Neuronal stem cell (in vitro differentiated cells): ENCODE measurements at regions not wholly inside any gene's neighbourhood (a gene's known extent, or its start where the extent isn't known, plus 50 kb on each side); places are given as distances from the start of the nearest gene placed in this dataset.

ENCODE experiments used
- DNase-seq: peaks from one replicate; pipeline ENCODE4 v3.0.0-alpha.2; 2013; ENCODE audit warnings: low spot score
- H2AFZ ChIP-seq: one replicate; pipeline ENCODE4 v1.6.1; 2013; ENCODE audit warnings: mild to moderate bottlenecking, low read length, inconsistent platforms
- H2AK5ac ChIP-seq: 2 replicates; pipeline ENCODE4 v1.6.1; 2013; ENCODE audit warnings: low read depth, mild to moderate bottlenecking, inconsistent platforms, low read length, moderate library complexity, mixed read lengths
- H2BK120ac ChIP-seq: 2 replicates; pipeline ENCODE4 v1.6.1; 2013; ENCODE audit warnings: low read depth, mild to moderate bottlenecking, inconsistent platforms, low read length, moderate library complexity, mixed read lengths
- H2BK12ac ChIP-seq: one replicate; pipeline ENCODE4 v1.6.1; 2013; ENCODE audit warnings: low read length, inconsistent platforms
- H2BK15ac ChIP-seq: 2 replicates; pipeline ENCODE4 v1.6.1; 2013; ENCODE audit warnings: mild to moderate bottlenecking, low read length, inconsistent platforms, mixed read lengths
- H2BK5ac ChIP-seq: one replicate; pipeline ENCODE4 v1.6.1; 2013; ENCODE audit warnings: inconsistent platforms, mild to moderate bottlenecking, low read length, moderate library complexity
- H3K14ac ChIP-seq: one replicate; pipeline ENCODE4 v1.6.1; 2013; ENCODE audit warnings: low read length, inconsistent platforms
- H3K18ac ChIP-seq: 2 replicates; pipeline ENCODE4 v1.6.1; 2013; ENCODE audit warnings: low read length, inconsistent platforms
- H3K23ac ChIP-seq: 2 replicates; pipeline ENCODE4 v1.6.1; 2013; ENCODE audit warnings: low read depth, mild to moderate bottlenecking, mixed read lengths, low read length, inconsistent platforms; ENCODE audit not compliant: poor library complexity
- H3K27ac ChIP-seq: replicated peaks from 3 replicates; pipeline ENCODE4 v1.5.1; 2013; ENCODE audit warnings: low read length, inconsistent platforms
- H3K27me3 ChIP-seq, 3 experiments: 2 replicates each; pipeline ENCODE4 v1.6.1; 2013; ENCODE audit warnings: low read length in 3 of 3, mild to moderate bottlenecking in 2 of 3, inconsistent platforms in 1 of 3, low read depth in 1 of 3, mixed read lengths in 1 of 3, moderate library complexity in 1 of 3; ENCODE audit not compliant: control insufficient read depth in 3 of 3, insufficient read depth in 3 of 3
- H3K36me3 ChIP-seq, 2 donors: replicated peaks in 1 of 2; 2 replicates each; pipeline ENCODE4 v1.6.1; 2013; ENCODE audit warnings: low read length in 2 of 2; ENCODE audit not compliant: control insufficient read depth in 2 of 2, insufficient read depth in 2 of 2
- H3K4ac ChIP-seq: 2 replicates; pipeline ENCODE4 v1.6.1; 2013; ENCODE audit warnings: inconsistent platforms, mild to moderate bottlenecking, low read length, moderate library complexity
- H3K4me1 ChIP-seq, 2 donors: 1 replicate in 1 of 2; 2 replicates in 1 of 2; pipeline ENCODE4 v1.6.1; 2013; ENCODE audit warnings: low read length in 2 of 2, low read depth in 1 of 2; ENCODE audit not compliant: control insufficient read depth in 2 of 2, insufficient read depth in 1 of 2
- H3K4me2 ChIP-seq: one replicate; pipeline ENCODE4 v1.6.1; 2013; ENCODE audit warnings: mild to moderate bottlenecking, low read length, inconsistent platforms; ENCODE audit not compliant: insufficient read depth, poor library complexity, severe bottlenecking
- H3K4me3 ChIP-seq, 2 donors: 2 replicates each; pipeline ENCODE4 v1.5.1; 2013; ENCODE audit warnings: low read length in 2 of 2, mild to moderate bottlenecking in 2 of 2, inconsistent platforms in 1 of 2, moderate library complexity in 1 of 2
- H3K79me1 ChIP-seq: one replicate; pipeline ENCODE4 v1.6.1; 2013; ENCODE audit warnings: low read depth, mild to moderate bottlenecking, inconsistent platforms, low read length, moderate library complexity
- H3K9ac ChIP-seq: one replicate; pipeline ENCODE4 v1.6.1; 2013; ENCODE audit warnings: mild to moderate bottlenecking, low read depth, low read length, inconsistent platforms; ENCODE audit not compliant: poor library complexity
- H3K9me3 ChIP-seq, 2 donors: replicated peaks in 1 of 2; 2 replicates each; pipeline versions ENCODE3 to v1.6.1; 2013; ENCODE audit warnings: low read length in 2 of 2, mild to moderate bottlenecking in 2 of 2, inconsistent platforms in 1 of 2, low read depth in 1 of 2, mixed read lengths in 1 of 2, moderate library complexity in 1 of 2; ENCODE audit not compliant: control insufficient read depth in 2 of 2, insufficient read depth in 1 of 2
- H4K8ac ChIP-seq: one replicate; pipeline ENCODE4 v1.6.1; 2013; ENCODE audit warnings: low read depth, mild to moderate bottlenecking, inconsistent platforms, low read length, moderate library complexity
- H4K91ac ChIP-seq: one replicate; pipeline ENCODE4 v1.6.1; 2013; ENCODE audit warnings: low read length, low read depth, mild to moderate bottlenecking, inconsistent platforms; ENCODE audit not compliant: poor library complexity
- WGBS, 2 donors: extraction: QIAGEN DNeasy Blood & Tissue Kit; methylation state at CpG; one replicate each; pipeline ENCODE4 v1.1.7; 2013; ENCODE audit warnings: missing lambda C conversion rate in 2 of 2, mixed read lengths in 1 of 2; ENCODE audit not compliant: insufficient read length in 2 of 2, insufficient replicate concordance in 1 of 2; ENCODE audit errors: extremely low coverage in 2 of 2; 5-methylcytosine and 5-hydroxymethylcytosine counted together

DNA sequence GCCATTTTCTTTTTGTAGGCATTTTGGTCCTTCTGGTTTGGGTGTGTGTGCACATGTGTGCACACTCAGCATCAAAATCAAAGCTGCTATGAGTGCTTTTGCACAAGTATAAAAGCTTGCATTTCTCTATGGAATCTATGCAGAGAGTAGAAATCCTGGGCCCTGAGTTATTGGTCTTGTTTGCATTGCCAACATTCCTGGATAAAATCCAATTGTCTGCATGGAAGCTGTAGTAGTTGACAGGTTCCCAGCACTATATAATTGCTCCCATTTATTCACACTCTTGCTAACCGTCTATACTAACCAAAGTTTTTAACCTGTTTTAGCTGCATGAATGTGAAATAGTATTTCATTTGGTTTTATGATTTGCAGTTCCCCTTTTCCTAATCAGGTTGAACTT lies 277.0 kb downstream of the FOXA2 start:
- Histone ChIP-seq H3K14ac (no peak overlapping the region), H3K27me3 (no peaks in the 10 kb centered on the region), H2AFZ (no peak overlapping the region), H4K91ac (no peak overlapping the region), H2AK5ac (no peak overlapping the region), H3K9me3 (peaks cover 0 to 2% of the 10 kb centered on the region in 2 donors), H4K8ac (no peak overlapping the region), H3K18ac (no peak overlapping the region), H3K4me1 (peaks cover 0 to 4% of the 10 kb centered on the region in 2 donors), H2BK12ac (no peak overlapping the region), H2BK5ac (no peak overlapping the region), H3K36me3 (no peaks in the 10 kb centered on the region), H3K4me3 (no peak overlapping the region), H3K4ac (no peak overlapping the region), H3K4me2 (no peak overlapping the region), H3K79me1 (peaks cover 2% of the 10 kb centered on the region), H2BK120ac (no peak overlapping the region), H3K23ac (no peak overlapping the region), H2BK15ac (no peak overlapping the region), H3K27ac (no peak overlapping the region), H3K9ac (no peak overlapping the region)
- no peak for DNase-seq
- WGBS, 2 donors: no CpG with 5 or more reads among the region's 1 CpG

DNA sequence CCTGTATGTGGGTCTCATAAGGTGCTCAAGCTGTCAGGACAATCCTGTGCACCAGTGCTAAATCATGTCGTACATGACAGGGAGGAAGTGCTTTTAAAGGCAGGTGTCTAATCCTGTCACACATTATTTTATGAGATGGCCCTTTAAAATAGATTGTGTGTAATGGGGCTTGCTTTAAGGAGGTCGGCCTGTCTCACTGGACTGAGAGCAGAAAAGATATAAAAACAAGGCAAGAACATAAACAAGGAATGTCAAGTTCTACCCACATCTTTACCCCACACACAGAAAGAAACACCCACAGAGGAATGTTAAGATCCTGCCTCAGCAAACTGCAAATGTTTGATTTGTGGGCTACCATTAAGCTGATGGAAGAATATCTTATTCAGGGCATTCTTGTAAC lies 279.0 kb downstream of the FOXA2 start:
- H3K27ac ChIP-seq: no peak overlapping the region
- no peak overlapping the region for H2BK5ac ChIP-seq
- no peak overlapping the region for H3K18ac ChIP-seq
- no CpG with 5 or more reads among the region's 2 CpGs for WGBS, 2 donors
- H2AK5ac ChIP-seq: no peak overlapping the region
- no peak overlapping the region for H2AFZ ChIP-seq
- no peak overlapping the region for H4K8ac ChIP-seq
- peaks cover 2% of the 10 kb centered on the region for H3K79me1 ChIP-seq
- H2BK12ac ChIP-seq: no peak overlapping the region
- H3K9ac ChIP-seq: no peak overlapping the region
- no peak overlapping the region for H3K4me2 ChIP-seq
- H2BK120ac ChIP-seq: no peak overlapping the region
- H3K4ac ChIP-seq: no peak overlapping the region
- H4K91ac ChIP-seq: no peak overlapping the region
- H3K36me3 ChIP-seq: no peaks in the 10 kb centered on the region
- H3K14ac ChIP-seq: no peak overlapping the region
- H3K9me3 ChIP-seq: peaks cover 0 to 2% of the 10 kb centered on the region in 2 donors
- no peak for DNase-seq
- H3K4me1 ChIP-seq: peaks cover 0 to 4% of the 10 kb centered on the region in 2 donors
- H3K4me3 ChIP-seq: no peak overlapping the region
- H3K27me3 ChIP-seq: no peaks in the 10 kb centered on the region
- no peak overlapping the region for H3K23ac ChIP-seq
- no peak overlapping the region for H2BK15ac ChIP-seq

DNA sequence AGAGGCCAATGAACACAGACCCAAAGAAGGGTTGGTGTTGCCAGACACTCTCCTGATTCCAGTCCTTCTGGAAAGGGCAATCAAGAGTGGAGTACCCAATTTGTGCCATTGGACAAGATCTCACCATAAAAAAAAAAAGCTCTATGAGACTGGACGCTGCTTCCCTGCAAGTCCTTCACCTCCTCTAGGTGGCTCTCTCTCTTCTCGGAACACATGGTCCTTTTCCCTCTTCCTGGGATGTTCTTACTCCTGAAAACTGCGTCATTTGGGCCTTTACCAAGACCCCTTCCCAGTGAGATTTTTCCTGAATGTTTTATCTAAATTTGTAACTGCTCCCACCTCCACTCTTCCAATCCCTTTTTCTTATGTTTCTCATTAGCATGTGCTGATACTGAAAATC lies 280.8 kb downstream of the FOXA2 start:
- H3K27ac ChIP-seq: no peak overlapping the region
- H4K8ac ChIP-seq: no peak overlapping the region
- H2BK12ac ChIP-seq: no peak overlapping the region
- no peak overlapping the region for H4K91ac ChIP-seq
- DNase-seq: no peak
- no peak overlapping the region for H3K4ac ChIP-seq
- H3K27me3 ChIP-seq: no peaks in the 10 kb centered on the region
- H3K36me3 ChIP-seq: no peaks in the 10 kb centered on the region
- H3K79me1 ChIP-seq: peaks cover 2% of the 10 kb centered on the region
- H3K14ac ChIP-seq: no peak overlapping the region
- no peak overlapping the region for H3K9ac ChIP-seq
- no peak overlapping the region for H3K4me3 ChIP-seq
- H3K4me2 ChIP-seq: no peak overlapping the region
- H2AFZ ChIP-seq: no peak overlapping the region
- H3K18ac ChIP-seq: no peak overlapping the region
- peaks cover 0 to 4% of the 10 kb centered on the region in 2 donors for H3K4me1 ChIP-seq
- no peak overlapping the region for H2BK120ac ChIP-seq
- H3K23ac ChIP-seq: no peak overlapping the region
- no peak overlapping the region for H2BK15ac ChIP-seq
- H2BK5ac ChIP-seq: no peak overlapping the region
- H2AK5ac ChIP-seq: no peak overlapping the region
- no CpG with 5 or more reads among the region's 3 CpGs for WGBS, 2 donors
- peaks cover 0 to 2% of the 10 kb centered on the region in 2 donors for H3K9me3 ChIP-seq

DNA sequence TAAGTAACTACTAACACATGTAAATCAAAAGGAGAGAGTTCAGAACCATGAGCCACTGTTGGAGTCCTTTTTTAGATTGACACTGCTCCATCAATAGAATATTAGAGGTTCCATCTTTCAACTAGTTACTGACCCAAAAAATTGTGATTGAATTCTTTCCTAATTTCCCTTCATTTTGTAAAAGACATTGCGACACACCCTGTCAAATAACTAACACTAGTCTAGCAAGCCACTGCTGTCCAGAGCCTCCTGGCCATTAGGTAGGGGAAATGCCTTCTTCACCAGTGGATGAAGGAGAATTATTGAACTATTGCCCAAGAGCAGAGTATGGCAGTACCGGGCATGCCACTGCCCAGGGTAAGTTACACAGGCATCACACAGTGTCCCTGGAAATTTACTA lies 282.3 kb downstream of the FOXA2 start:
- no peak overlapping the region for H3K23ac ChIP-seq
- no peak overlapping the region for H4K8ac ChIP-seq
- no peak for DNase-seq
- H3K4me3 ChIP-seq: no peak overlapping the region
- H2BK5ac ChIP-seq: no peak overlapping the region
- no peak overlapping the region for H3K18ac ChIP-seq
- peaks cover 0 to 2% of the 10 kb centered on the region in 2 donors for H3K9me3 ChIP-seq
- H4K91ac ChIP-seq: no peak overlapping the region
- H3K79me1 ChIP-seq: peaks cover 2% of the 10 kb centered on the region
- no peak overlapping the region for H3K9ac ChIP-seq
- H2AFZ ChIP-seq: no peak overlapping the region
- H3K14ac ChIP-seq: no peak overlapping the region
- no peak overlapping the region for H3K4me2 ChIP-seq
- no peak overlapping the region for H2BK15ac ChIP-seq
- H2BK12ac ChIP-seq: no peak overlapping the region
- H3K27ac ChIP-seq: no peak overlapping the region
- no peaks in the 10 kb centered on the region for H3K27me3 ChIP-seq
- H3K36me3 ChIP-seq: no peaks in the 10 kb centered on the region
- peaks cover 0 to 3% of the 10 kb centered on the region in 2 donors for H3K4me1 ChIP-seq
- WGBS, 2 donors: no CpG with 5 or more reads among the region's 2 CpGs
- H2BK120ac ChIP-seq: no peak overlapping the region
- no peak overlapping the region for H3K4ac ChIP-seq
- no peak overlapping the region for H2AK5ac ChIP-seq
